Loucy (cell line): ENCODE measurements at regions not wholly inside any gene's neighbourhood (a gene's known extent, or its start where the extent isn't known, plus 50 kb on each side); places are given as distances from the start of the nearest gene placed in this dataset.

Source experiments
- H2AFZ ChIP-seq: fragments of 200-600 bp; sonication (generic); 2 replicates; pipeline ENCODE4 v1.6.0; 2016; ENCODE audit warnings: antibody characterized with exemption, mild to moderate bottlenecking, low read length, moderate library complexity
- H3F3A ChIP-seq: fragments of 200-600 bp; 2 replicates; pipeline ENCODE4 v1.6.0; 2016; ENCODE audit warnings: antibody characterized with exemption, low read depth, mild to moderate bottlenecking
- H3K27me3 ChIP-seq: fragments of 200-600 bp; sonication (generic); 2 replicates; pipeline ENCODE4 v1.6.1; 2014; ENCODE audit warnings: low read length, mild to moderate bottlenecking; ENCODE audit not compliant: insufficient read depth, poor library complexity, severe bottlenecking
- H3K36me3 ChIP-seq: fragments of 200-600 bp; sonication (generic); 2 replicates; pipeline ENCODE4 v1.6.1; 2016; ENCODE audit warnings: low read length; ENCODE audit not compliant: insufficient read depth
- H3K4me1 ChIP-seq: fragments of 200-600 bp; sonication (generic); 2 replicates; pipeline ENCODE4 v1.5.1; 2014; ENCODE audit warnings: low read length, mild to moderate bottlenecking; ENCODE audit not compliant: insufficient read depth, poor library complexity, severe bottlenecking
- H3K4me2 ChIP-seq: fragments of 200-600 bp; sonication (generic); 2 replicates; pipeline ENCODE4 v1.6.0; 2014; ENCODE audit warnings: antibody characterized with exemption, low read length, low read depth, mild to moderate bottlenecking; ENCODE audit not compliant: poor library complexity, severe bottlenecking
- H3K4me3 ChIP-seq: fragments of 200-600 bp; sonication (generic); 2 replicates; pipeline ENCODE4 v1.5.1; 2014; ENCODE audit warnings: low read length, mild to moderate bottlenecking, mixed read lengths; ENCODE audit not compliant: poor library complexity, severe bottlenecking
- H3K79me2 ChIP-seq: fragments of 200-600 bp; sonication (generic); 2 replicates; pipeline ENCODE4 v1.6.1; 2014; ENCODE audit warnings: low read length; ENCODE audit not compliant: insufficient read depth
- H3K9ac ChIP-seq: fragments of 200-600 bp; sonication (generic); 2 replicates; pipeline ENCODE4 v1.6.0; 2014; ENCODE audit warnings: mild to moderate bottlenecking, low read depth, low read length, moderate library complexity; ENCODE audit not compliant: poor library complexity, severe bottlenecking
- H3K9me2 ChIP-seq: fragments of 200-600 bp; sonication (generic); replicated peaks from 2 replicates; pipeline ENCODE4 v1.6.1; 2016; ENCODE audit warnings: low read depth, low read length, mixed read lengths
- H3K9me3 ChIP-seq: fragments of 200-600 bp; sonication (generic); 2 replicates; pipeline ENCODE4 v1.6.1; 2014; ENCODE audit warnings: mild to moderate bottlenecking, antibody characterized with exemption, low read length, low read depth; ENCODE audit not compliant: insufficient read depth
- H4K20me1 ChIP-seq: fragments of 200-600 bp; sonication (generic); 2 replicates; pipeline ENCODE4 v1.6.0; 2014; ENCODE audit warnings: antibody characterized with exemption, low read length, mild to moderate bottlenecking; ENCODE audit not compliant: insufficient read depth, poor library complexity, severe bottlenecking
- CTCF ChIP-seq: fragments of 200-600 bp; sonication (generic); conservative IDR thresholded peaks from 2 replicates; pipeline ENCODE4 v1.5.1; 2014; ENCODE audit warnings: mild to moderate bottlenecking, antibody characterized with exemption, low read length
- EZH2phosphoT487 ChIP-seq: fragments of 200-600 bp; IDR thresholded peaks from 2 replicates; pipeline ENCODE4 v1.6.1; 2018; ENCODE audit warnings: antibody characterized with exemption, mild to moderate bottlenecking, moderate library complexity, borderline replicate concordance

- no peaks in the 10 kb centered on the region for H3K27me3 ChIP-seq
- H3K9me2 ChIP-seq, result no peaks in the 10 kb centered on the region
- no peaks in the 10 kb centered on the region for H3K36me3 ChIP-seq
- H3K4me1 ChIP-seq, result no peaks in the 10 kb centered on the region
- no peaks in the 10 kb centered on the region for H4K20me1 ChIP-seq
- no peaks in the 10 kb centered on the region for H3K9me3 ChIP-seq
- no peak for TF ChIP-seq EZH2phosphoT487
- no peak for TF ChIP-seq CTCF
- H3K4me3 ChIP-seq, result no peak overlapping the region
- H3K9ac ChIP-seq, result no peak overlapping the region
- H3K79me2 ChIP-seq, result no peaks in the 10 kb centered on the region
- no peak overlapping the region for H3K4me2 ChIP-seq
- H3F3A ChIP-seq, result no peaks in the 10 kb centered on the region
- H2AFZ ChIP-seq, result no peak overlapping the region
These were observed 276.7 kb upstream of the DIAPH2 start for GRCh38 chrX:96407981-96408380.

- no peaks in the 10 kb centered on the region for H3K9me3 ChIP-seq
- H3K9ac ChIP-seq, result no peak overlapping the region
- no peak overlapping the region for H2AFZ ChIP-seq
- H3K4me1 ChIP-seq, result no peaks in the 10 kb centered on the region
- H3K36me3 ChIP-seq, result no peaks in the 10 kb centered on the region
- no peaks in the 10 kb centered on the region for H4K20me1 ChIP-seq
- no peak overlapping the region for H3K4me2 ChIP-seq
- no peak overlapping the region for H3K4me3 ChIP-seq
- no peaks in the 10 kb centered on the region for H3K9me2 ChIP-seq
- no peak for TF ChIP-seq CTCF
- no peak for TF ChIP-seq EZH2phosphoT487
- H3F3A ChIP-seq, result no peaks in the 10 kb centered on the region
- H3K79me2 ChIP-seq, result no peaks in the 10 kb centered on the region
- H3K27me3 ChIP-seq, result no peaks in the 10 kb centered on the region
These were observed 273.7 kb upstream of the DIAPH2 start for GRCh38 chrX:96410927-96411326.

- no peaks in the 10 kb centered on the region for H3K36me3 ChIP-seq
- TF ChIP-seq CTCF (no peak), EZH2phosphoT487 (no peak)
- no peaks in the 10 kb centered on the region for H3K9me3 ChIP-seq
- H3K9ac ChIP-seq, result no peak overlapping the region
- H3K27me3 ChIP-seq, result no peaks in the 10 kb centered on the region
- H3K4me2 ChIP-seq, result no peak overlapping the region
- no peaks in the 10 kb centered on the region for H4K20me1 ChIP-seq
- no peaks in the 10 kb centered on the region for H3F3A ChIP-seq
- H3K4me1 ChIP-seq, result no peaks in the 10 kb centered on the region
- no peaks in the 10 kb centered on the region for H3K79me2 ChIP-seq
- H3K4me3 ChIP-seq, result no peak overlapping the region
- H3K9me2 ChIP-seq, result no peaks in the 10 kb centered on the region
- H2AFZ ChIP-seq, result no peak overlapping the region
These were observed 266.9 kb upstream of the DIAPH2 start for GRCh38 chrX:96417695-96418094.
